ENCODE measurements at regions not wholly inside any gene's neighbourhood (a gene's known extent, or its start where the extent isn't known, plus 50 kb on each side); places are given as distances from the start of the nearest gene placed in this dataset.

GRCh38 chr11:22458161-22458560 is 120.0 kb downstream of the SLC17A6 start (continued):
- TF ChIP-seq, protein P1, sequence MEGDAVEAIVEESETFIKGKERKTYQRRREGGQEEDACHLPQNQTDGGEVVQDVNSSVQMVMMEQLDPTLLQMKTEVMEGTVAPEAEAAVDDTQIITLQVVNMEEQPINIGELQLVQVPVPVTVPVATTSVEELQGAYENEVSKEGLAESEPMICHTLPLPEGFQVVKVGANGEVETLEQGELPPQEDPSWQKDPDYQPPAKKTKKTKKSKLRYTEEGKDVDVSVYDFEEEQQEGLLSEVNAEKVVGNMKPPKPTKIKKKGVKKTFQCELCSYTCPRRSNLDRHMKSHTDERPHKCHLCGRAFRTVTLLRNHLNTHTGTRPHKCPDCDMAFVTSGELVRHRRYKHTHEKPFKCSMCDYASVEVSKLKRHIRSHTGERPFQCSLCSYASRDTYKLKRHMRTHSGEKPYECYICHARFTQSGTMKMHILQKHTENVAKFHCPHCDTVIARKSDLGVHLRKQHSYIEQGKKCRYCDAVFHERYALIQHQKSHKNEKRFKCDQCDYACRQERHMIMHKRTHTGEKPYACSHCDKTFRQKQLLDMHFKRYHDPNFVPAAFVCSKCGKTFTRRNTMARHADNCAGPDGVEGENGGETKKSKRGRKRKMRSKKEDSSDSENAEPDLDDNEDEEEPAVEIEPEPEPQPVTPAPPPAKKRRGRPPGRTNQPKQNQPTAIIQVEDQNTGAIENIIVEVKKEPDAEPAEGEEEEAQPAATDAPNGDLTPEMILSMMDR (IDR thresholded peaks at IDR 0.05; ENCODE audit: control extremely low read depth in 1 of 3, insufficient read depth in 1 of 3, low read depth in 1 of 3, low read length in 3 of 3) = no peak
- TF ChIP-seq TBP (IDR thresholded peaks at IDR 0.05; ENCODE audit: low read depth, low read length) (no peak), JUND (IDR thresholded peaks at IDR 0.05; ENCODE audit: low read length) (no peak), KDM4A (IDR thresholded peaks at IDR 0.05; ENCODE audit: low read depth, low read length, severe bottlenecking) (no peak), CREB1 (IDR thresholded peaks at IDR 0.05) (no peak), CHD2 (IDR thresholded peaks at IDR 0.05; ENCODE audit: low read length) (no peak), TCF12 (IDR thresholded peaks at IDR 0.05; ENCODE audit: low read depth, low read length) (no peak), RFX5 (IDR thresholded peaks at IDR 0.05; ENCODE audit: borderline replicate concordance, low read depth, low read length) (no peak)

Data from H1 (cell line).